K562 (cell line): ENCODE measurements at regions not wholly inside any gene's neighbourhood (a gene's known extent, or its start where the extent isn't known, plus 50 kb on each side); places are given as distances from the start of the nearest gene placed in this dataset.

Source experiments
- ATAC-seq: fragments of 200-7000 bp; cut with Tn5 transposase; 3 replicates; pipeline ENCODE4 v1.9.1; 2020; ENCODE audit warnings: moderate library complexity
- BruUV-seq: library from RNA; stranded (reverse); fragments of 400-500 nt; replicated peaks from 2 replicates; lab custom pipeline; 2021; lab: Mats Ljungman, UMichigan
- CTCF ChIA-PET: fragments of 300-600 bp; formaldehyde crosslinking; extraction: SDS; loops from one replicate; lab custom pipeline; 2021; ENCODE audit warnings: low intra/inter-chr PET ratio; lab: Yijun Ruan, JAX
- POLR2A ChIA-PET: fragments of 300-600, 350-650 bp; sonication (Branson Sonifier 250); formaldehyde crosslinking; extraction: SDS; loops from one replicate; lab custom pipeline; 2021; ENCODE audit warnings: antibody characterized with exemption, inconsistent platforms; lab: Yijun Ruan, JAX
- DNase-seq, 4 experiments: peaks; one replicate each; pipeline versions ENCODE4 v3.0.0 to v3.0.0-alpha.2; 2011 to 2018; ENCODE audit warnings: low spot score in 3 of 4, mixed read lengths in 3 of 4; ENCODE audit errors: extremely low read depth in 1 of 4
- FAIRE-seq: peaks from 2 replicates; lab custom pipeline; 2011; peaks lifted over from hg19 to GRCh38; lab: Jason Lieb, UNC
- H2AFZ ChIP-seq: 2 replicates; pipeline ENCODE4 v1.6.0; 2011; ENCODE audit warnings: low read depth, low read length, control low read depth, inconsistent platforms
- H3K27ac ChIP-seq: fragments of 200-600 bp; 3 replicates; pipeline ENCODE4 v1.8.0; 2011; ENCODE audit warnings: low read depth, mild to moderate bottlenecking, control low read depth, inconsistent platforms, low read length, moderate library complexity, mixed read lengths; ENCODE audit errors: extremely low read depth
- H3K27me3 ChIP-seq, 2 experiments: fragments of 300-600 bp in 1 of 2; 2 replicates in 1 of 2; 3 replicates in 1 of 2; pipeline versions ENCODE4 v1.6.0 to v1.8.0; 2011; ENCODE audit warnings: inconsistent platforms in 2 of 2, low read length in 2 of 2, mild to moderate bottlenecking in 1 of 2, mixed read lengths in 1 of 2, moderate library complexity in 1 of 2; ENCODE audit not compliant: control insufficient read depth in 2 of 2, insufficient read depth in 2 of 2
- H3K36me3 ChIP-seq: fragments of 300-600 bp; 3 replicates; pipeline ENCODE4 v1.8.0; 2011; ENCODE audit warnings: mild to moderate bottlenecking, low read length, inconsistent platforms; ENCODE audit not compliant: control insufficient read depth, insufficient read depth
- H3K4me1 ChIP-seq, 2 experiments: fragments of 200-600 bp in 1 of 2; replicated peaks in 1 of 2; 2 replicates in 1 of 2; 3 replicates in 1 of 2; pipeline versions ENCODE4 v1.5.1 to v1.8.0; 2011; ENCODE audit warnings: inconsistent platforms in 2 of 2, low read length in 2 of 2, mild to moderate bottlenecking in 1 of 2, mixed read lengths in 1 of 2, moderate library complexity in 1 of 2; ENCODE audit not compliant: control insufficient read depth in 2 of 2, insufficient read depth in 2 of 2
- H3K4me2 ChIP-seq: 2 replicates; pipeline ENCODE4 v1.6.1; 2011; ENCODE audit warnings: low read length, control low read depth, inconsistent platforms, mixed read lengths; ENCODE audit not compliant: insufficient read depth
- H3K4me3 ChIP-seq: fragments of 200-600 bp; sonication (generic), shearing (Covaris generic); 2 replicates; pipeline ENCODE4 v1.5.1; 2016; ENCODE audit warnings: control low read depth, inconsistent platforms
- H3K79me2 ChIP-seq: fragments of 200-600 bp; 3 replicates; pipeline ENCODE4 v1.8.0; 2011; ENCODE audit warnings: low read length, inconsistent platforms; ENCODE audit not compliant: control insufficient read depth, insufficient read depth
- H3K9ac ChIP-seq, 2 experiments: 2 replicates each; pipeline versions ENCODE4 v1.6.0 to v1.6.1; 2011; ENCODE audit warnings: low read depth in 2 of 2, low read length in 2 of 2, control low read depth in 1 of 2, inconsistent platforms in 1 of 2, mild to moderate bottlenecking in 1 of 2, mixed read lengths in 1 of 2; ENCODE audit not compliant: insufficient read depth in 1 of 2
- H3K9me1 ChIP-seq: one replicate; pipeline ENCODE4 v1.6.0; 2011; ENCODE audit warnings: inconsistent platforms, mild to moderate bottlenecking, low read length, moderate library complexity; ENCODE audit not compliant: control insufficient read depth, insufficient read depth
- H3K9me3 ChIP-seq: replicated peaks from 2 replicates; pipeline ENCODE4 v1.5.1; 2011; ENCODE audit warnings: low read depth, low read length, inconsistent platforms; ENCODE audit not compliant: control insufficient read depth, insufficient read depth
- H4K20me1 ChIP-seq: replicated peaks from 2 replicates; pipeline ENCODE4 v1.6.1; 2011; ENCODE audit warnings: low read length, inconsistent platforms, mixed read lengths; ENCODE audit not compliant: control insufficient read depth, insufficient read depth
- CBX3 ChIP-seq, 2 experiments: IDR thresholded peaks; 1 replicate in 1 of 2; 2 replicates in 1 of 2; pipeline ENCODE4 v1.6.1; 2012; ENCODE audit warnings: inconsistent platforms in 2 of 2, low read length in 2 of 2, borderline replicate concordance in 1 of 2, control low read depth in 1 of 2
- HMG20A ChIP-seq: fragments of 450-650 bp; formaldehyde crosslinking; conservative IDR thresholded peaks from 2 replicates; pipeline ENCODE4 v1.4.0; 2020; ENCODE audit warnings: mild to moderate bottlenecking, mixed read lengths
- ID3 ChIP-seq, 2 experiments: fragments of 250-450 bp in 1 of 2; fragments of 450-650 bp in 1 of 2; sonication (Bioruptor Pico) in 1 of 2; IDR thresholded peaks; 2 replicates each; pipeline versions ENCODE4 v1.6.1 to v1.8.0; 2016 to 2021; ENCODE audit warnings: mild to moderate bottlenecking in 2 of 2, moderate library complexity in 2 of 2, missing compliant biosample characterization in 1 of 2, missing genetic modification characterization in 1 of 2
- ZNF280A ChIP-seq: fragments of 450-650 bp; IDR thresholded peaks from 2 replicates; pipeline ENCODE4 v1.6.1; 2018; ENCODE audit warnings: mild to moderate bottlenecking, low read depth; ENCODE audit not compliant: partially characterized antibody
- ZNF316 ChIP-seq: fragments of 450-650 bp; IDR thresholded peaks from 2 replicates; pipeline ENCODE4 v1.6.1; 2016
- WGBS: fragments of 100-300 bp; shearing (Covaris generic); methylation state at CpG from one replicate; pipeline ENCODE4 v1.1.6; 2016; ENCODE audit warnings: low coverage, mixed read lengths; ENCODE audit not compliant: insufficient coverage; ENCODE audit errors: missing lambda C conversion rate; 5-methylcytosine and 5-hydroxymethylcytosine counted together
- in situ Hi-C: fragments of 300-500 bp; cut with MboI; formaldehyde crosslinking; loops from 4 replicates; pipeline ENCODE4 v1.15.0; 2018; ENCODE audit warnings: inconsistent platforms, mixed read lengths
- intact Hi-C: fragments of 100-400 bp; cut with micrococcal nuclease; formaldehyde crosslinking; loops from 2 replicates; pipeline ENCODE4 v1.14.2; 2022

- intact Hi-C loops, result no loop called here
- DNase-seq (no peak), FAIRE-seq (no peak), ATAC-seq (no peak)
- no peaks in the 10 kb centered on the region for H3K4me1 ChIP-seq
- ChIA-PET POLR2A (no interaction called here), CTCF (no interaction called here)
- H3K4me2 ChIP-seq, result no peak overlapping the region
- WGBS, result 27% methylated on average over 1 of the region's 1 CpG
- H2AFZ ChIP-seq, result peak overlapping the region; percentile 50; the same call in 1 of the 2 replicates
- BruUV-seq, result no TSS peak
- H4K20me1 ChIP-seq, result no peaks in the 10 kb centered on the region
- TF ChIP-seq ZNF316, result 0 out of 2 replicates have a peak, but pooled peaks have one; percentile 7
- TF ChIP-seq ID3 (CRISPR knock-in tag; IDR thresholded peaks at IDR 0.05), result no peak
- no peak for TF ChIP-seq ID3 (tag; IDR thresholded peaks at IDR 0.05)
- no peaks in the 10 kb centered on the region for H3K79me2 ChIP-seq
- H3K4me3 ChIP-seq, result no peak overlapping the region
- H3K9ac ChIP-seq, result no peak overlapping the region
- H3K9me3 ChIP-seq, result peaks cover 5% of the 10 kb centered on the region
- H3K9me1 ChIP-seq, result no peaks in the 10 kb centered on the region
- no peaks in the 10 kb centered on the region for H3K36me3 ChIP-seq
- H3K27me3 ChIP-seq, result no peaks in the 10 kb centered on the region
- in situ Hi-C loops, result no loop called here
- H3K27ac ChIP-seq, result no peak overlapping the region
These were observed 104.4 kb upstream of the SLC39A10 start for GRCh38 chr2:195552581-195552980.

GRCh38 chr2:195548198-195548940, 108.7 kb upstream of the SLC39A10 start:
- Histone ChIP-seq H3K9me1 (no peaks in the 10 kb centered on the region), H3K4me1 (no peaks in the 10 kb centered on the region), H3K9me3 (peaks cover 8% of the 10 kb centered on the region), H3K27me3 (no peaks in the 10 kb centered on the region), H3K36me3 (no peaks in the 10 kb centered on the region), H4K20me1 (no peaks in the 10 kb centered on the region), H2AFZ (no peak overlapping the region), H3K79me2 (no peaks in the 10 kb centered on the region), H3K4me3 (no peak overlapping the region), H3K4me2 (no peak overlapping the region), H3K9ac (no peak overlapping the region), H3K27ac (no peak overlapping the region)
- ChIA-PET POLR2A (interaction anchor here (0.7 kb wide), 1 partner anchor 77 kb away, joined by 3 read pairs; no protein-coding TSS in a partner anchor), CTCF (no interaction called here)
- intact Hi-C loops (no loop called here), in situ Hi-C loops (no loop called here)
- TF ChIP-seq ZNF280A, result peak; percentile 11
- no peak for TF ChIP-seq HMG20A
- peak in 1 of 2 experiments; percentile 55; a peak in 1 of 3 replicates for TF ChIP-seq CBX3 (IDR thresholded peaks at IDR 0.05; ENCODE audit: borderline replicate concordance in 1 of 2, low read length in 2 of 2)
- ATAC-seq (no peak), DNase-seq (no peak), FAIRE-seq (no peak)
- WGBS, result 38% methylated on average over 3 of the region's 4 CpGs
- BruUV-seq, result no TSS peak
